GM12875 (cell line): ENCODE measurements at regions not wholly inside any gene's neighbourhood (a gene's known extent, or its start where the extent isn't known, plus 50 kb on each side); places are given as distances from the start of the nearest gene placed in this dataset.

Experiments used
- H3K4me3 ChIP-seq: one replicate; pipeline ENCODE4 v1.5.1; 2011; ENCODE audit warnings: low read depth, low read length, control low read depth
- TF ChIP-seq, protein P1 (sequence below): IDR thresholded peaks from 2 replicates; pipeline ENCODE4 v1.5.1; 2011; ENCODE audit warnings: low read depth, mild to moderate bottlenecking, control low read depth, inconsistent platforms, low read length, moderate library complexity, borderline replicate concordance; ENCODE audit not compliant: insufficient read depth

DNA sequence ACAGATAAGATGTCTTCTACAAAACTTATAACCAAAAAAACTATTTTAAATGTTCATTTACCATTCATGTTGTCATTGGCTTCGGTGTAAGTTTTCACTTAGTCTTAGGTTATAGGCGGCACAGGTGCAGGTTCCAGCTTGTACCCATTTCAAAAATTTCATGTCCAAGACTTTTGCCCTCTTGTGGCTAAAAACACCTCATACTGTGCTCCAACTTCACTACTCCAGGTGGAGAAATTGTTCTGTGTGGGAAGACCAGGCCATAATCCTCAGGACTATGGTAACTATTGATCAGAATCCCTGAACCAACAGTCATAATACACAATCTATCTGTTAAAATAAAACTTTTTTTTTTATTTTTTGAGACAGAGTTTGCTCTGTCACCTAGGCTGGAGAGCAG is 95.2 kb upstream of the ATP11B start:
- H3K4me3 ChIP-seq, result no peak overlapping the region
- TF ChIP-seq, protein P1, sequence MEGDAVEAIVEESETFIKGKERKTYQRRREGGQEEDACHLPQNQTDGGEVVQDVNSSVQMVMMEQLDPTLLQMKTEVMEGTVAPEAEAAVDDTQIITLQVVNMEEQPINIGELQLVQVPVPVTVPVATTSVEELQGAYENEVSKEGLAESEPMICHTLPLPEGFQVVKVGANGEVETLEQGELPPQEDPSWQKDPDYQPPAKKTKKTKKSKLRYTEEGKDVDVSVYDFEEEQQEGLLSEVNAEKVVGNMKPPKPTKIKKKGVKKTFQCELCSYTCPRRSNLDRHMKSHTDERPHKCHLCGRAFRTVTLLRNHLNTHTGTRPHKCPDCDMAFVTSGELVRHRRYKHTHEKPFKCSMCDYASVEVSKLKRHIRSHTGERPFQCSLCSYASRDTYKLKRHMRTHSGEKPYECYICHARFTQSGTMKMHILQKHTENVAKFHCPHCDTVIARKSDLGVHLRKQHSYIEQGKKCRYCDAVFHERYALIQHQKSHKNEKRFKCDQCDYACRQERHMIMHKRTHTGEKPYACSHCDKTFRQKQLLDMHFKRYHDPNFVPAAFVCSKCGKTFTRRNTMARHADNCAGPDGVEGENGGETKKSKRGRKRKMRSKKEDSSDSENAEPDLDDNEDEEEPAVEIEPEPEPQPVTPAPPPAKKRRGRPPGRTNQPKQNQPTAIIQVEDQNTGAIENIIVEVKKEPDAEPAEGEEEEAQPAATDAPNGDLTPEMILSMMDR, result no peak

DNA sequence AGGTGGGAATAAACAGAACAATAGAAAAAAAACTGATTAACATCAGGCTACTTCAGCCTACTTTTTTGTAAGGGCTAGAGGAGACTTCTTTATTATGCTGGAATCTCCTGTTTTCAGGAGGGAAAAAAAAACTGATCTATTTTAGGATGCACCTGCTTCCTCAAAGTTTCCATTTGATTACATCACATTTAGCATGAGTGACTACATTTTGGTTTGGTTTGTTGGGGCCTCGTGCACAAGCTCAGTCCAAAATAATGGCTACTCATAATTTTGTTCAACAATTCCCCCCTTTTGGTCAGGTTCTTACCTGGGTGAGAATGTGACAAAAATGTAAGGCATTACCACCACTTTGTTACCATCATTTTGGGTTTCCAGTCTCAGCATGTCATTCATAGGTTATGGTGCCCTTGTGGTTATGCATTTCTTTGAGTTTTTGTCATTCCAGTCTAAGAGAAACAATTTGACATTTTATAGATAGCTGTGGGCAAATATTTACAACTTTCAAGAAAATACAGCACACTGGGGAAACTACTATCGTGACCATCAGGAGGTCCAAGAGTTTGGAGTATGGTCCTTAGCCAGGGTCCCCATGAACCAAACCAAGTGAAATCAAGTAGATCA is 93.6 kb upstream of the ATP11B start:
- TF ChIP-seq, protein P1, result no peak
- no peak overlapping the region for H3K4me3 ChIP-seq

DNA sequence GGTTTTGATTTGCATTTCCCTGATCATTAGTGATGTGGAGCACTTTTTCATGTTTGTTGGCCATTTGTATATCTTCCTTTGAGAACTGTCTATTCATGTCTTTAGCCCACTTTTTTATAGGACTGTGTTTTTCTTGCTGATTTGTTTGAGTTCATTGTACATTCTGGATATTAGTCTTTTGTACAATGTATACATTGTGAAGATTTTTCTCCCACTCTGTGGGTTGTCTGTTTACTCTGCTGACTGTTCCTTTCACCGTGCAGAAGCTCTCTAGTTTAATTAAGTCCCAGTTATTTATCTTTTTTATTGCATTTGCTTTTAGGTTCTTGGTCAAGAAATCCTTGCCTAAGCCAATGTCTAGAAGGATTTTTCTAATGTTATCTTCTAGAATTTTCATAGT is 91.1 kb upstream of the ATP11B start:
- no peak overlapping the region for H3K4me3 ChIP-seq
- TF ChIP-seq, protein P1, result no peak

DNA sequence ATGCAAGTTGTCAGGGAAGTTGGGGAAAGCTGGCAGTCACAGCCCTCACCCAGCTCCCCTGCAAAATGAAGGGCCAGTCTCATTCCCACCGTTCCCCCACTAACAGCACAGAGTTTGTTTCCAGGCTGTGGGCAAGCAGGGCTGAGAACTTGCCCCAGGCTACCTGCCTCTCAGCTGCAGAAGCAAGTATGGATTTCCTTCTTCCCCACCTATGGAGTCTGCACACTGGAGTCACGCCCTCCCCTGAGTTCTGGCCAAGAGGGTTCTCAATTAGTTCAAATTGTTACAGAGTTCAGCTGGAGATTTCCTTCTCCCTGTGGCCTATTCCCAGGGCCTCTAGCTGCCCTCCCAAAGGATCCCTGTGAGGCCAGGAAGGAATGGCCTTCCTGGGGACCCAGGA is 90.1 kb upstream of the ATP11B start:
- H3K4me3 ChIP-seq, result no peak overlapping the region
- TF ChIP-seq, protein P1, result no peak

DNA sequence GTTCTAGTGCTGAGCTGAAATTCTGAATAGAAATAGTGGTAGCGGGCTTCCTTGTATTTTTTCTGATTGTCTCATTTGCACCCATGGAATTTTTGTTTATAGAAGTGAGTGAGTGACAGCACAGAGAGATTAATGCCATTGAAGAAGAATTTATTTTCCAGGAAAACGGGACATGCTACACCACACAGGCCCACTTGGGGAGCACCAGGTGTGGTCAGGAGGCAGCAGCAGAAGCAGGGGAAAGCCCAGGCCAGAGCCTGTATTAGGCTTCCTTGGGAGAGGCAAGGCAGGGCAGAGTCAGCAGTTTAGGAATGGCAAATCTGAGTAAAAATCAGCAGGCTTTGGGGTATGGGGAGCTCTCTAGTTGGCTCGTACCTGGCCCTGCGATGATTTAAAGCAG is 88.4 kb upstream of the ATP11B start:
- TF ChIP-seq, protein P1, result no peak
- no peak overlapping the region for H3K4me3 ChIP-seq

DNA sequence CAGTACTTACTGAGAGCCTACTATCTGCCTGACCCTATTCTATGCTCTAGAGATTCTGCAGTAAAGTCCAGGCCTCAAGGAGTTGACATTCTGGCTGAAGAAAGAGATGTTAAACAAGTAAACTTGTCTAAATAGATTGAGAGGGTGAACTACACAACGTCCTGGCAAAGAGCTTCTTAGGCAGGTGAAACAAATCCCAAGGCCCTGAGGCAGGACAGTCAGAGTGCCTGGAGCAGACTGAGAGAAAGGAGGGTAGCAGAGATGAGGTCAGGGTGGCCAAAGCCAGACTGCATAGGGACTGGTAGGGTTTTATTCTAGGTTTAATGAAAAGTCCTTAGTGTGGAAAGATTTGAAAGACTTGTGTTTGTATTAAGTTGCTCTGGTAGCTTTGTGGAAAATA is 84.5 kb upstream of the ATP11B start:
- TF ChIP-seq, protein P1, result no peak
- no peak overlapping the region for H3K4me3 ChIP-seq

DNA sequence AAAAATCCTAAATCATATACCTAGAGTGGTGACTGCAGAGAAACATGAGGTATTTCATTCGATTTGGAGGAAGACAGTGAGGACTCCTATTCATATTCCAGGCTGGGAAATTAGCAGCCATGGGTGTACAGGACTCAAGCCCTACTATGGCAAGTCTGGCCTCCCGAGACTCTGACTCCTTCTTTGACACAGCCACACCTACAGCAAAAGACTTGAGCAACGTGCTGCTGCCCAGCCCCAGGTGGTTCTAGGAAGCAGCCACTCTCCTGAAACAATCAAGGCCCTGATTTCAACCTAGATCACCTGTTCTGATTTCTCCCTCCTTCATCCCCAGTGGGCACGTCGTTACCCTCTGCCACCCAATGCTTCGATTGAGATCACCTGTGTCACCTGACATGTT is 84.0 kb upstream of the ATP11B start:
- no peak overlapping the region for H3K4me3 ChIP-seq
- TF ChIP-seq, protein P1, result no peak
